Mesenchymal stem cell (in vitro differentiated cells and primary cell): ENCODE measurements at regions not wholly inside any gene's neighbourhood (a gene's known extent, or its start where the extent isn't known, plus 50 kb on each side); places are given as distances from the start of the nearest gene placed in this dataset.

Experiments
- DNase-seq: peaks from one replicate; pipeline ENCODE4 v3.0.0-alpha.2; 2013
- H2AFZ ChIP-seq: one replicate; pipeline ENCODE4 v1.6.1; 2013; ENCODE audit warnings: low read depth, mild to moderate bottlenecking, control low read depth, inconsistent platforms, low read length, moderate library complexity
- H2AK5ac ChIP-seq: 2 replicates; pipeline ENCODE4 v1.6.1; 2013; ENCODE audit warnings: low read length, moderate library complexity, mild to moderate bottlenecking, inconsistent platforms; ENCODE audit not compliant: severe bottlenecking
- H2BK120ac ChIP-seq: one replicate; pipeline ENCODE4 v1.6.1; 2013; ENCODE audit warnings: low read depth, mild to moderate bottlenecking, inconsistent platforms, low read length, moderate library complexity
- H2BK12ac ChIP-seq, 2 experiments: one replicate each; pipeline ENCODE4 v1.6.1; 2013; ENCODE audit warnings: inconsistent platforms in 2 of 2, low read length in 2 of 2, mild to moderate bottlenecking in 2 of 2, moderate library complexity in 2 of 2, control low read depth in 1 of 2
- H2BK15ac ChIP-seq: one replicate; pipeline ENCODE4 v1.6.1; 2013; ENCODE audit warnings: mild to moderate bottlenecking, low read depth, inconsistent platforms; ENCODE audit not compliant: poor library complexity, severe bottlenecking
- H2BK5ac ChIP-seq: 2 replicates; pipeline ENCODE4 v1.6.1; 2013; ENCODE audit warnings: low read depth, mild to moderate bottlenecking, low read length, control low read depth, inconsistent platforms; ENCODE audit not compliant: poor library complexity, severe bottlenecking
- H3K14ac ChIP-seq, 2 experiments: one replicate each; pipeline ENCODE4 v1.6.1; 2013; ENCODE audit warnings: inconsistent platforms in 2 of 2, low read length in 2 of 2, control low read depth in 1 of 2, mild to moderate bottlenecking in 1 of 2, moderate library complexity in 1 of 2
- H3K18ac ChIP-seq, 2 experiments: one replicate each; pipeline ENCODE4 v1.6.1; 2013; ENCODE audit warnings: inconsistent platforms in 2 of 2, low read length in 2 of 2, control low read depth in 1 of 2, low read depth in 1 of 2, mild to moderate bottlenecking in 1 of 2
- H3K23ac ChIP-seq, 2 experiments: one replicate each; pipeline ENCODE4 v1.6.1; 2013; ENCODE audit warnings: inconsistent platforms in 2 of 2, low read length in 2 of 2, mild to moderate bottlenecking in 2 of 2, moderate library complexity in 2 of 2, control low read depth in 1 of 2
- H3K27ac ChIP-seq: 2 replicates; pipeline ENCODE4 v1.5.1; 2013; ENCODE audit warnings: mild to moderate bottlenecking, moderate library complexity, low read length, control low read depth, inconsistent platforms; ENCODE audit not compliant: poor library complexity, severe bottlenecking
- H3K27me3 ChIP-seq, 2 experiments: 2 replicates each; pipeline versions ENCODE4 v1.6.1 to v1.7.0; 2013; ENCODE audit warnings: low read length in 2 of 2, mild to moderate bottlenecking in 2 of 2, moderate library complexity in 2 of 2, control low read depth in 1 of 2, inconsistent platforms in 1 of 2; ENCODE audit not compliant: control insufficient read depth in 1 of 2, insufficient read depth in 1 of 2
- H3K36me3 ChIP-seq, 2 experiments: 2 replicates each; pipeline versions ENCODE4 v1.6.1 to v1.7.0; 2013; ENCODE audit warnings: low read length in 2 of 2, control low read depth in 1 of 2, inconsistent platforms in 1 of 2, low read depth in 1 of 2, mild to moderate bottlenecking in 1 of 2; ENCODE audit not compliant: insufficient read depth in 2 of 2, control insufficient read depth in 1 of 2
- H3K4ac ChIP-seq, 2 experiments: one replicate each; pipeline ENCODE4 v1.6.1; 2013; ENCODE audit warnings: inconsistent platforms in 2 of 2, low read length in 2 of 2, mild to moderate bottlenecking in 2 of 2, moderate library complexity in 2 of 2, control low read depth in 1 of 2, low read depth in 1 of 2
- H3K4me1 ChIP-seq: 2 replicates; pipeline ENCODE4 v1.6.1; 2013; ENCODE audit warnings: low read depth, low read length, control low read depth; ENCODE audit not compliant: control insufficient read depth, insufficient read depth
- H3K4me2 ChIP-seq: 2 replicates; pipeline ENCODE4 v1.6.1; 2013; ENCODE audit warnings: low read length, mild to moderate bottlenecking, inconsistent platforms; ENCODE audit not compliant: poor library complexity, severe bottlenecking
- H3K4me3 ChIP-seq, 2 experiments: 2 replicates each; pipeline versions ENCODE4 v1.5.1 to v1.7.0; 2013; ENCODE audit warnings: low read length in 2 of 2, mild to moderate bottlenecking in 2 of 2, control low read depth in 1 of 2, low read depth in 1 of 2; ENCODE audit not compliant: insufficient read depth in 1 of 2
- H3K79me1 ChIP-seq: replicated peaks from 2 replicates; pipeline ENCODE4 v1.6.1; 2013; ENCODE audit warnings: mild to moderate bottlenecking, control low read depth, low read length, inconsistent platforms; ENCODE audit not compliant: poor library complexity, severe bottlenecking
- H3K9ac ChIP-seq: 2 replicates; pipeline ENCODE4 v1.7.0; 2013; ENCODE audit warnings: mild to moderate bottlenecking, low read length, moderate library complexity
- H3K9me3 ChIP-seq: 2 replicates; pipeline ENCODE4 v1.7.0; 2013; ENCODE audit warnings: mild to moderate bottlenecking, low read length; ENCODE audit not compliant: control insufficient read depth
- H4K8ac ChIP-seq: one replicate; pipeline ENCODE4 v1.6.1; 2013; ENCODE audit warnings: inconsistent platforms, mild to moderate bottlenecking, low read length, moderate library complexity
- H4K91ac ChIP-seq: one replicate; pipeline ENCODE4 v1.6.1; 2013; ENCODE audit warnings: mild to moderate bottlenecking, low read length, inconsistent platforms
- WGBS: methylation state at CpG from one replicate; pipeline ENCODE4 v1.1.7; 2013; ENCODE audit warnings: mixed read lengths; 5-methylcytosine and 5-hydroxymethylcytosine counted together

DNA sequence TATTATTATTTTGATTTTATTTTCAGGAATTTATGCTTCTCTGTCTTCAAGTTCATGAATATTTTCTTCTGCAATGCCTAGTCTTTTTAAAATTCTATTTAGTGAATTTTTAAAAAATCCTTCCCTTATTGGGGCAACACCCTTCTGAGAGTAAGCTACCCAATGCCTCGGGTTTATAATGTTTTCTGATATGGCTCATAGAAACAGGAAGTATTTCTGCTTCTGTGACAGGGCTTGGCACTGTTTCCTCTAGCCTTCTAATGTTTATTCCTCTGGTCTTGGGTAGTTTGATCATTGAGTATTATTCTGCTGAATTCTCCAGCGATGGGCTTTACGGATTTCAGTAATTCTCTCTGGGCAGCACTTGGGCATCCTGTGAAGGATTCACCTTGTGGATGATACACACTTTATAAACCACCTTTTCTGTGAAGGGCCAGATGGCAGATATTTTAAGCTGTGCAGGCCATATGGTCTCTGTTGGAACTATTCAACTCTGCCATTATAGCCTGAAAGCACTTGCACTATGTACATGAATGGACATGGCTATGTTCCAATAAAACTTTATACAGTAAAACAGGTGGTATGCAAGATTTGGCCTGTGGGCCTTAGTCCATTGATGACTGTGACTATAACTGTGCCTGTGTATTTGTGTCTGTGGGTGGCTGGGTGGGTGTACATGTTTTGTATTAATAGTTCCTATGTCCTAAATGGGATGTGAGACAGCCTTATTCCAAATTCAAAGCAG, 95.9 kb upstream of the FAT1 start:
- H2AK5ac ChIP-seq: no peak overlapping the region
- peaks cover 2% of the 10 kb centered on the region for H3K4me1 ChIP-seq
- no peak overlapping the region for H2AFZ ChIP-seq
- no peaks in the 10 kb centered on the region for H3K79me1 ChIP-seq
- no peak overlapping the region for H3K23ac ChIP-seq
- H3K9me3 ChIP-seq: no peaks in the 10 kb centered on the region
- no peak overlapping the region for H3K14ac ChIP-seq
- H3K18ac ChIP-seq: no peak overlapping the region
- H2BK120ac ChIP-seq: no peak overlapping the region
- H3K27me3 ChIP-seq: no peaks in the 10 kb centered on the region
- no peak for DNase-seq
- no peak overlapping the region for H2BK12ac ChIP-seq
- H3K4me3 ChIP-seq: no peak overlapping the region
- no peak overlapping the region for H4K91ac ChIP-seq
- no peak overlapping the region for H3K4ac ChIP-seq
- no peaks in the 10 kb centered on the region for H3K36me3 ChIP-seq
- no peak overlapping the region for H4K8ac ChIP-seq
- H2BK15ac ChIP-seq: no peak overlapping the region
- no peak overlapping the region for H2BK5ac ChIP-seq
- no peak overlapping the region for H3K4me2 ChIP-seq
- H3K27ac ChIP-seq: no peak overlapping the region
- no peak overlapping the region for H3K9ac ChIP-seq
- WGBS: 98% methylated on average over 3 of the region's 3 CpGs

DNA sequence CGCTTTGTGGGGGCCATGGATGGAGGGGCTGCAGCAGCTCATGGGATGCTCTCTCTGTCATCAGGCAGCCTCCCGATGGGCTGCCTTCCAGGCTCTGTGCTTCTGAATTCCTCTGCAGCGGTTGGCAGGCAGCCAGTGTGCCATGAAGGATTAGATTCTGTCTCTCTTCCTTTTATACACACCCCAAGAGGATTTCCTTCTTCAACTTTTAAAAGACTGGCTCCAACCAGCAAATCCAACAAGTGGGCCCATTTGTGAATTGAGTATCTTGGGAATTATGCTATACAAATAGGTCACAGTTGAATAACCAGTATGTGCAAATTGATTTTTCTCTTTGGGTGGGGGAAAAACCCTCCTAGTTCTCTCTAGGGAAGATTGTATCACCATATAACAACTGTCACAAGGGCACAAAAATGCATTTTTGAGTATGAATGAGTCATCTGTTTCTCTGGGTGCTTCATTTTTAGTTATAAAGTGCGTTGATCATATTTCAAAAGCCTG, 96.8 kb upstream of the FAT1 start:
- no peak overlapping the region for H2BK15ac ChIP-seq
- H4K91ac ChIP-seq: no peak overlapping the region
- no peaks in the 10 kb centered on the region for H3K9me3 ChIP-seq
- no peak overlapping the region for H3K14ac ChIP-seq
- no peak overlapping the region for H3K4me3 ChIP-seq
- no peak overlapping the region for H2BK120ac ChIP-seq
- no peak overlapping the region for H2BK5ac ChIP-seq
- WGBS: 95% methylated on average over 4 of the region's 4 CpGs
- no peak overlapping the region for H2BK12ac ChIP-seq
- H3K79me1 ChIP-seq: no peaks in the 10 kb centered on the region
- no peak overlapping the region for H4K8ac ChIP-seq
- H3K18ac ChIP-seq: no peak overlapping the region
- H2AK5ac ChIP-seq: no peak overlapping the region
- no peak overlapping the region for H3K23ac ChIP-seq
- no peaks in the 10 kb centered on the region for H3K27me3 ChIP-seq
- H3K4me2 ChIP-seq: no peak overlapping the region
- H3K36me3 ChIP-seq: no peaks in the 10 kb centered on the region
- no peak overlapping the region for H3K9ac ChIP-seq
- H3K4ac ChIP-seq: no peak overlapping the region
- DNase-seq: peak; percentile 41
- H3K4me1 ChIP-seq: peaks cover 2% of the 10 kb centered on the region
- H2AFZ ChIP-seq: no peak overlapping the region
- no peak overlapping the region for H3K27ac ChIP-seq

DNA sequence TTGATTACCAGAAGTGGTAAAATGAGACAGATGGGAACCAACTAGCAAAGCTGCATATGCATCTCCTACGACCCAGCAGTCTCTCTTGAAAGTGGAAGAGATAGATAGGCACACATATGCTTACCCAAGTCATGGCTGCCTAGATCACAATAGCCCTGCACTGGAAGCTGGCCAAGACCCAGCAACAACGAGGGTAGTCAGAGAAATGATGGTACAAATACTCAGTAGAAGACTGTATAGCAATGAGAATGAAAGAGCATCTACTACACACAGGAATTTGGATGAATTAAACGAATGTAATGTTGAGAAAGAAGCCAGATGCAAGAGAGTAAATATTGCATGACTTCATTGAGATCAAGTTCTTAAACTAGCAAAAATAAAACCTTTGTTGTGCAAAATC, 100.3 kb upstream of the FAT1 start:
- H2BK12ac ChIP-seq: no peak overlapping the region
- H4K8ac ChIP-seq: no peak overlapping the region
- H3K4me1 ChIP-seq: peaks cover 2% of the 10 kb centered on the region
- H2AK5ac ChIP-seq: no peak overlapping the region
- H3K36me3 ChIP-seq: no peaks in the 10 kb centered on the region
- H3K4me2 ChIP-seq: no peak overlapping the region
- DNase-seq: peak; percentile 20
- H3K4ac ChIP-seq: no peak overlapping the region
- H2AFZ ChIP-seq: no peak overlapping the region
- no peak overlapping the region for H2BK120ac ChIP-seq
- H3K23ac ChIP-seq: no peak overlapping the region
- no peak overlapping the region for H2BK15ac ChIP-seq
- no peak overlapping the region for H3K9ac ChIP-seq
- H3K18ac ChIP-seq: no peak overlapping the region
- no peaks in the 10 kb centered on the region for H3K9me3 ChIP-seq
- H3K27me3 ChIP-seq: no peaks in the 10 kb centered on the region
- no peak overlapping the region for H4K91ac ChIP-seq
- no peak overlapping the region for H3K14ac ChIP-seq
- WGBS: 85% methylated on average over 3 of the region's 3 CpGs
- no peak overlapping the region for H3K4me3 ChIP-seq
- H2BK5ac ChIP-seq: no peak overlapping the region
- no peak overlapping the region for H3K27ac ChIP-seq
- H3K79me1 ChIP-seq: no peaks in the 10 kb centered on the region

DNA sequence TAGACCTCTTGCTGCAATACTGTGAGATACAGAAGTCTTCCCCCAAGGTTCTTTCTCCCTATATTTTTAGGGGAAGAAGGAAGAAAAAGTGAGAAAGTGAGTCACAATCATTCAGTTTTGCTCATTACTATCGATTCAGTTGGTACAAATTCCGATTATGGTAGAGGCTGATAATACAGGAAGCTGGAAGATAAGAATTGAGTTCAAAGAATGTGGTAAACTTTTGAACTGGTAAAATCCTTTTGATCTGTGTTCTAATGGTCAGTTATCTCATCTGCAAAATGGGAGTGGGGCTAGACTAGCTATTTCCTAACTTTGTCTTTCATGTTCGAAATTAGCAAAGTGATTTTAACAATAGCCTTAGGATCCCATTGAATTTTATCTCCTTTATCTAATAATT, 101.4 kb upstream of the FAT1 start:
- WGBS: 93% methylated on average over 2 of the region's 3 CpGs

More for the DNA sequence above, 101.4 kb upstream of the FAT1 start:
- H2BK15ac ChIP-seq: no peak overlapping the region
- H3K9me3 ChIP-seq: no peaks in the 10 kb centered on the region
- no peaks in the 10 kb centered on the region for H3K36me3 ChIP-seq
- H2BK5ac ChIP-seq: no peak overlapping the region
- peaks cover 2% of the 10 kb centered on the region for H3K4me1 ChIP-seq
- H3K18ac ChIP-seq: no peak overlapping the region
- H3K23ac ChIP-seq: no peak overlapping the region
- H3K79me1 ChIP-seq: no peaks in the 10 kb centered on the region
- H2BK12ac ChIP-seq: no peak overlapping the region
- no peaks in the 10 kb centered on the region for H3K27me3 ChIP-seq
- H3K4me3 ChIP-seq: no peak overlapping the region
- no peak overlapping the region for H2AK5ac ChIP-seq
- no peak overlapping the region for H4K8ac ChIP-seq
- no peak overlapping the region for H2BK120ac ChIP-seq
- H3K27ac ChIP-seq: no peak overlapping the region
- no peak overlapping the region for H4K91ac ChIP-seq
- no peak overlapping the region for H2AFZ ChIP-seq
- H3K14ac ChIP-seq: no peak overlapping the region
- no peak overlapping the region for H3K9ac ChIP-seq
- no peak overlapping the region for H3K4me2 ChIP-seq
- no peak for DNase-seq
- H3K4ac ChIP-seq: no peak overlapping the region
